GM18505 (cell line): ENCODE measurements at regions not wholly inside any gene's neighbourhood (a gene's known extent, or its start where the extent isn't known, plus 50 kb on each side); places are given as distances from the start of the nearest gene placed in this dataset.

Source experiments
- ATAC-seq: cut with Tn5 transposase; IDR thresholded peaks from one replicate; pipeline ENCODE4 v1.9.1; 2021; ENCODE audit not compliant: unreplicated experiment
- POLR2A ChIP-seq: IDR thresholded peaks from 4 replicates; pipeline ENCODE4 v1.6.1; 2011; ENCODE audit warnings: borderline replicate concordance; ENCODE audit not compliant: insufficient read depth, insufficient read length; ENCODE audit errors: extremely low read depth

GRCh38 chr2:221200184-221200839, 371.8 kb downstream of the EPHA4 start:
- no peak for TF ChIP-seq POLR2A
- no peak for ATAC-seq

DNA sequence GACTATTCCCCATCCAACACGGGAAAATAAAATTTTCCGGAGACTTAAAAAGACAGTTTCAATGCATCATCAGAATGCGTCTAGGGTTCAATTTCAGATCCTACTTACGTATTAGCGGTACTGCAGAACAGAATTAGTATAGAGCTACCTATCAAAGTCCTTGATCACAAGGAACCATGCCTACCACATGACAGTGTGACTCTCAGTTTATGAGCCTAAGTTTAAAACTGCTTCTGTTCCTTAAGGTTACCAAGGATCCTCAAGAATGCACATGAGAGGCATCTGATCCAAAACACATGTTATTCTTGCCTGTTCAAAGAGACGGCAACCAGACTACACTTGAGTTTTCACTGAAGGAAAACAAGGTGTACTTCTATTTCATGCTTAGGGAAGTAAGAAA, 369.7 kb downstream of the EPHA4 start:
- no peak for TF ChIP-seq POLR2A
- ATAC-seq: no peak

GRCh38 chr2:221203125-221203524, 369.0 kb downstream of the EPHA4 start:
- TF ChIP-seq POLR2A: no peak
- ATAC-seq: peak; percentile 82

GRCh38 chr2:221203856-221204255, 368.2 kb downstream of the EPHA4 start:
- no peak for TF ChIP-seq POLR2A
- ATAC-seq: no peak

GRCh38 chr2:221204699-221205098, 367.4 kb downstream of the EPHA4 start:
- no peak for TF ChIP-seq POLR2A
- ATAC-seq: no peak

DNA sequence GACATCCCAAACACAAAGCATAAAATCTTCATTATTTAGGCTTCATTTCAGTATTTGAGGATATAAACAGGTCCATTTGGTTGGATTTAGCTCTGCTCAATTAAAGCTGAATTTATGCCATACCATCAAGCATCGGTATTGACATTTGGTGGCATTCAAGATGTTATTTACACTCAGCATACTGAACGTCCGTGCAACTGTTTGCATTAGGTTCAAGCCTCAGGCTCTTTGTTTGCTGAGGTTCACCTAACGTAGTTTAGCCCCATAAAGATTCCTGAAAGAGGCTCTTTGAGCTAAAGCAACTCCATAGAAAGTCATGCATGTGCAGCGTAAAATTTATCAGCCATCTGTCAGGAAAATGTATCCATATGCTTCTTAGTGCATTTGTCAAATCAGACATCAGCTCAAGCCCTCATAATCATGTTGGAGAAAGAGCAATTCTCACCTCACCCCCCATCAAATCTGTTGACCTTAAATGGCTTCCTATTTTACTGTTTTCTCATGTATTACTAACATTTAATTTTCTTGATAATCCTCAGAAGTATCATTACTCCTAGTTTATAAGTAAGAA, 366.9 kb downstream of the EPHA4 start:
- ATAC-seq: no peak
- no peak for TF ChIP-seq POLR2A

GRCh38 chr2:221210686-221211085, 361.4 kb downstream of the EPHA4 start:
- ATAC-seq: no peak
- TF ChIP-seq POLR2A: no peak

- no peak for TF ChIP-seq POLR2A
- ATAC-seq: no peak
These were observed 360.5 kb downstream of the EPHA4 start for GRCh38 chr2:221211653-221212052.

DNA sequence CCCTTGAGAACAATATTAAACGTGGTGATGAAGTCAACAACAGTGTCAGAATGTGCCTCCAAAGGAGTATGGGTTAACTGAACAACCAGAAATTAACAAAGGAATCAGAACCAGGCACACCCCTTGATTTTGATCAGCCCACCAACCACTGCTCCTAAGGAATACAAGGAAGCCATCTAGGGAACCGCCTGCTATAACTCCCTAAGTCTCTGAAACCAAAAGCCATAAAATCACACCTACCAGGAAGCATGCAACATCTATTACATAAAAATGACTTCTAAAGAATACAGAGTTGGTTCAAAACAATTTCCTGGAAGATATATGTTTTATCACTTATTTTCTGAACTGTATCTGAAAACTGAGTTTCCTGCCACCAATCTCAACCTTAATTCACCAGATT, 360.0 kb downstream of the EPHA4 start:
- no peak for ATAC-seq
- TF ChIP-seq POLR2A: no peak

- TF ChIP-seq POLR2A: no peak
- ATAC-seq: no peak
These were observed 356.6 kb downstream of the EPHA4 start for GRCh38 chr2:221215487-221215886.

- no peak for TF ChIP-seq POLR2A
- ATAC-seq: no peak
These were observed 355.5 kb downstream of the EPHA4 start for GRCh38 chr2:221216636-221217035.

DNA sequence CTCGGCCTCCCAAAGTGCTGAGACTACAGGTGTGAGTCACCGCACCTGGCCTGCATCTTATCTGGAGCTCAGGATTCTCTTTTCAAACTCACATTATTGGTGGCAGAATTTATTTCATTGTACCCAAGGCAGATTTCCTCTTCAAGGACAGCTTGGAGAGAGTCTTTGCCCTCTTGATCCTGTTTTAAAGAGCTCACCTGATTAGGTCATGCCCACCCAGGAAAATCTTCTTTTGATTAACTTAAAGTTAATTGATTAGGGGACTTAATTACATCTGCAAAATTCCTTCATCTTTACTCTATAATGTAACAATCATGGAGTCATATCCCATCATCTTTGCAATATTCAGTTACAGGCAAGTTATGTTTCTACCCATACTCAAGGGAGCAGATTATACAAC, 346.4 kb downstream of the EPHA4 start:
- no peak for TF ChIP-seq POLR2A
- ATAC-seq: no peak

DNA sequence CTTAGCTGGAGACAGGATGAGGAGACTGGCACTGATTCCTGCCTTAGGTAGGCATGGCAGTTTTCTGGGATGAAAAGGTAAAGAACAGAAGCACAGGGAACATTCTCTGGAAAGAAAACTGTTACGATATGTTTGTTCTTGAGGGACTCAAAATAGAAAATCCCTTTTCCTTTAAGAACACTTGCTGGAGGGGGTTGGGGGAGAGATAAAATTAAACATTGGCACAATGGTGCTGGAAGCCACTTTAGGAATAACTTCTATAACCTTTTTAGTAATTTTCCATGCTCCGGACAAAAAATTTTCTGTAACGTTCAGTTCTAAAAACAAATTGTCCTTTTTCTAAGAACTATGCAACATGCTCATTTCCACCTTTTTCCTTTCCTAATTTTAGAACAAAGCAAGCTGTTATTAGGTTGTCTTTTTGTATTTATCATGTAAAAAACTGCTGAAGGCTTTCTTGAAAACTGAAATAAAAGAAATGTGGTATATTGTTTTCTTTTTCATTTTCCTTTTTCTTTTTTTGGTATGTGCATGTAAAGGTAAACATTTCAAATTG, 343.8 kb downstream of the EPHA4 start:
- ATAC-seq: no peak
- TF ChIP-seq POLR2A: no peak

DNA sequence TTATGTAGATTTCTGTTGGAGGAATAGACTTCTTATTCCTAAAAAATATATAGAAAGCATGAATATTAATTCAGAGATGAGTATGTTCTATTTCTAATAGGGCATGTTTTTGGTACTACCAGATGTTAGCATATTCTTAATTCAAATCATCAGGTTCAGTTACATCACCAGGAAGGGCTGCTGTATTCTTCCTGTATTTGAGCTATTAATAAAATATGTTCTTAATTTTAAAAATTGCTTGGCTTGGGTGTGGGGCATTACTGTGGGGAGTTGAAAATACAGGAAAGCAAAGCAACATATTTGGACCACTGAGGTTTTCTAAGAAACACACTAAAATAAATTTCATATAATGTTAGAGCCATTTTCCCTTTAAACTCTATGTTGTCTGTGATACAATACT, 343.0 kb downstream of the EPHA4 start:
- no peak for ATAC-seq
- no peak for TF ChIP-seq POLR2A
